Lung microvascular endothelial cell (primary cell): ENCODE measurements at regions not wholly inside any gene's neighbourhood (a gene's known extent, or its start where the extent isn't known, plus 50 kb on each side); places are given as distances from the start of the nearest gene placed in this dataset.
"Not testable (repeated sequence)": the region's sequence is repeated elsewhere in the genome, so short reads cannot be mapped to it uniquely, and the experiment has no call there.

ENCODE experiments used
- DNase-seq, 2 donors: peaks; one replicate each; pipeline versions ENCODE4 v3.0.0 to v3.0.0-alpha.2; 2010; ENCODE audit warnings: low read depth in 2 of 2

DNA sequence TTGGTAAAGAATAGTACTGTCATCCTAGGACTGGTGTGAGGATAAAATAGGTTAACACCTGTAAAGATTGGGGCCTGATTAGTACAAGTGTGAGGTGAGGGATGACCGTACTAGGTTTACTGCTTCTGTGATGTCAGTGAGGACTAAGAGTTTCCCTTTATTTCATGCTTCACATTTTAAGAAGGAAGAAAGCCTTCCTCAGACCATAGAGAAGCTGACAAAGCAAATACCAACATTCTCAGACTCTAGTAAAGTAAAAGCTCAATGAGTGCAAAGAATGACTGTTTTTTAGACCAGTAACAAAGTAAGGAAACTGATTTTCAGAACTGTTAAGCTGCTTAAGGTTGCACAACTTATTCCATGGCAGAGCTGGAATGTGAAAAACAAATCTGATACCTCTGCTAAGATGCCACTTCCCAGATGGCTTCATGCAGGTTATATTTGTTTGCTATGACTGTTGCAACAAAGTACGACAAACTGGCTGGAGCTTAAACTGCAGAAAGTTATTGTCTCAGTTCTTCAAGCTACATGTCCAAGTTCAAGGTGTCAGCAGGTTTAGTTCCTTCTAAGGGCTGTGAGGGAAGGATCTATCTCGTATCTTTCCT is 354.9 kb downstream of the RSL24D1 start:
- DNase-seq, result no peak

DNA sequence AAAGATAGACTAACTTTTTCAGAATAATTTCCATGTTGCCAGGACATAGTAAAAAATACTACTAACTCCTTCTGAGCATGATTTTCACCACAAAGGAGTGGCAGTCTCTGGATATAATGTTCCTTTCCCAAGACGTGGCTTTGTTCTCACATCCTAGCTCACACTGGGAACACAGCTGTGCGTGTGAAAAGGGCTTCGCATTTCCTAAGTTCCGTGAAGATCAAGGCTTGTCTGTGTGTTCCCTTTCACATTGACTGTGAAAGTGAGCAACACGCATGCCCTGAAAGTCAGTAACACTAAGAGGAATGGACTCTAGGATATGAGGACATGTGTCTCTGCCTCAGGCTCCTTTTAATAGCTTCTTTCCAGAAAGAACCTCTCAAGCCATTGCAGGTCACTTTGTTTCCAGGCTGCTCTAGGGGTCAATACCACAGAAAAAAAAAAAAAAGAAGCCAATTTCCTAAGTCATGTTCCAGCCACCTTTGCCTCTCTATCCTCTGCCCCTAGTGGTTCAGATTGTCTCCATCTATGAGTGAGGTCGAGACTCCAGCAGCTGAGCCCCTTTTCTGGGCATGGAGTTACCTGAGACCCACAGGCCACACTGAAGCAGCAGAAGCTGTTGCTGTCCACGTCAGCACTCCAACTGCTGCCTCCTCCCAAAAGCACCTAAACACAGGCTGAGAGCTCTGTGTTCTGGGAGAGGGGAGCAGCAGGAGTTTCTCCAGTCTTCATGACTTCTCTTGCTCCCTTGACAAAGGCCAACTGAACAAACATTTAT is 355.9 kb downstream of the RSL24D1 start:
- no peak for DNase-seq

DNA sequence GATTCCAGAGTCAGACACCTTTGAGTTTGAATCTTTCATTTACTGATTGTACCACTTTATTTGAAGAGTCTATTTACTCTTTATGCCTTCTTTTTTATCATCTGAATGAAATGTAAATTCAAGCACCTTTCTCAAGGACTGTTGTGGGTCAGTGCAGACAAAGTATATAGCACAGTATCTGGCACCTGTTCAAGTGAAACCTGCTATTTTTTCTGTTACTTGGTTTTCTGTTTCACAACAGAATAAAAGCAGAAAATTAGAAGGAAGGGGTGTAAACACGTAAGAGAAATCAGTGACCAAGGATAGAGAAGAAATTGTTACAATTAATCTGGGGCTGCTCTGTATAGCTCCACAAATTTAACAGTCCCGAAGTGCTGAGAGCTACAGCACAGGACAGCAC is 357.4 kb downstream of the RSL24D1 start:
- DNase-seq, result no peak

DNA sequence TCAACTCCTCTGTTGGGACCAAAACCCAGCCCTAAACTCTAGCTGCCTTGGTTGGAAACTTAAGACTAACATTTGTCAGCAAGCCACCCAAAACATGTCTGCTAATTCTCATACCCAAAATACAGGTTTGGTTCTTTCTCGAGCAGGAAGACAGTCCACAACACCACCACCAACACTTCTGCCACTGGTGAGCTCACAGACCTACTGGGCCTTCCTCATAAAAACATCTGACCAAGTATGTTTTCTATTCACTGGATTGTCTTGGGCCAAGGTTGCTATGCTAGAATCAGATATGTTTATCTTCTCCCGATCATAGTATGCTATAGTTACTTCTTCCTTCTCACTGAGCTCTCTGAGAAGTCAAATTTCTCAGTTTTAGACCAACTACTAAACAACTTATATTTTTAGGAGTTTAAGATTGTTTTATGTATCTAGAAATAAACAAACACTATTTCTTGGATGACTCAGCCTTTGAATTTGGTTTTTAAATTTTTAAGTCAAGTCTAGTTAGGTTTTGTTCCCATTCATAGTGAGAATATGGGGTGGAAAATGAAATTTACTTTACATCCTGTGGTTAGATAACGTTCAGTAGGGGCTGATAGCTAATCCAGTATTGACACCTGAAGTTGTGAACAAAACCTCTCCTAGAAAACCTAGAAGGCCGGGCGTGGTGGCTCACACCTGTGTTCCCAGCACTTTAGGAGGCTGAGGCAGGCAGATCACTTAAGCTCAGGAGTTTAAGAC is 360.5 kb downstream of the RSL24D1 start:
- no peak for DNase-seq

DNA sequence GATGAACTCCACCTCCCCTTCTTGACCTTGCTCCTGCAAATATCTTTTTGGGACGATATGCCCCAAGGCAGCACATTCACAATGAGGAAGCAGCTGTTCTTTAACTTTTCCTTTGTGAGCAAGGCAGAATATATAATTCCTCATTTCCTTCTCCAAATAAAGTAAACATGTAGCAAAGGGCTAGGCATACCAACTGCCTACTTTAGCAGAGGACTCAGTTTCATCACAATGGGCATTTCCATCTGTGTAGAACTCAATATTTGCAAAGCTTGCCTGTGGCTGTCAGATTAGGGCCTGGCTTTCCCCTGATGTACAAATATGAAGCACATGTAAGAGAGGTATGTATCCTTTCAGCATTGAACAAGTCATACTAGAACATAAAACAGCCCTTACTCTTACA is 366.9 kb downstream of the RSL24D1 start:
- no peak for DNase-seq

DNA sequence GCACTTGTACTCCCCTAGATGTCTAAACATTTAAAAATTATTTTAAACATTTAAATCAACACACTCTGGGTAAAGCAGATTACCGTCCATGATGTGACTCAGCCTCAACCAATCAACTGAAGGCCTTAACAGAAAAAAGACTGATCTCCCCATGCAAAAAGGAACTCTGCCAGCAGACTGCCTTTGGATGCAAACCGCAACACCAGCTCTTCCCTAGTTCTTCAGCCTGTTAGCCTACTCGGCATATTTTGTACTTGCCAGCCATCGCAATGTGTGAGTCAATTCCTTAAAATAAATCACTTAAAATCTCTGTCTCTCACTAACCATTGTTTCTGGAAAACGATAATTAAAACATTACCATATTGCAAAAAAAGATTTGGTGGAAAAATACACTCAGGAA is 375.9 kb downstream of the RSL24D1 start:
- no peak for DNase-seq

- no peak for DNase-seq
These were observed 376.6 kb downstream of the RSL24D1 start for GRCh38 chr15:54820098-54820497.

DNA sequence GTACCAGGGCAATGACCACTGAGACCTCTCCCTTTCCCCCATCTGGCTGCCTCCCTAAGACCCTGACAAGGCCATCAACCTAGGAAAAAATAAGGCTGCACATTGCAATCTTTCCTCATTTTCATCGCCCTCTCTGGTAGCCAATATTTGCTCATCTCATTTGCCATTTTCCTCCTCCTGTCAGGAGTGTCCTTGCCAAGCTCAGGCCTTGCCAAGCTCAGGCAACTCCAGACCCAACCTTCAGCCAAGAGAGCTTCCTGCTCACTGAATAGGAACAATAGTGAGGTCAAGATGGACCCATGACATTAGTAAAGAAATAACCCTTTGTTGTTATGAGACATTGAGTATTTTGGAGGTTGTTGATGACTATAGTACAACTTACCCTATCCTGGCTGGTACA is 380.3 kb downstream of the RSL24D1 start:
- no peak for DNase-seq

- no peak for DNase-seq
These were observed 381.2 kb downstream of the RSL24D1 start for GRCh38 chr15:54815556-54815955.

DNA sequence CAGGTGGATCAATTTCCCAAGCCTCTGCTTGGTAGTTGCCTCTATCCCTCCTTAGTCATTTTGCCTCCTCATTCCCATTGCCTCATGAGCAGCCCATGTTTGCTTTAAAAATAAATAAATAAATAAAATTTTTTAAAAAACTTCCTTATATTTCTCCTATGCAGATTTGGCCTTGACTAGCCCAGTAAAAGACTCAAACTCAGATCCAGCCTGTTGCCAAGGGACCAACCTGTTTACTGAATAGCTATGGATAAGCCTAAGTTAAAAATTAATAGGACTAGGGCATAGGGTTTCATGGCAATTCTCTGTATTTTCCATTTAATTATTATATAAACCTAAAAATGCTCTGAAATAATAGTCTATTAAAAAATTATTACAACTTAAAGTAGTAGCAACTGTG is 384.4 kb downstream of the RSL24D1 start:
- DNase-seq, result no peak

- DNase-seq, result no peak
These were observed 386.2 kb downstream of the RSL24D1 start for GRCh38 chr15:54810496-54810895.

DNA sequence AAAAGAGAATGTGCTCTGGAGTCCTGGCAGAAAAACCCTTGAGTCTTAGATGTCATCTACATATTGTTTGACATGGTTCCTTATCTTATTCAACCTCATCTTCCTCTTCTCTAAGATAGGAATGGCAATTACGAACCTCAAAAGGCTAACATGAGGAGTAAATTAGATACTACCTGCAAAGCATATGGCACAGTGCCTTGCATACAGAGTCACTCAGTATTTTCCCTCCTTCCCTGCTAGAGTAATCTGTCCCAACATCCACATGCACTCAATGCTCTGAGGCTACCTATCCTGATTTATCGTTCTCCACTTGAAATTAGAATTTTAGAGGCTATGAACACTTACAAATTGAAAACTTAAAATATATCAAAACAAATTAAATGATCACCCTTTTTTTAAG is 386.7 kb downstream of the RSL24D1 start:
- no peak for DNase-seq

DNA sequence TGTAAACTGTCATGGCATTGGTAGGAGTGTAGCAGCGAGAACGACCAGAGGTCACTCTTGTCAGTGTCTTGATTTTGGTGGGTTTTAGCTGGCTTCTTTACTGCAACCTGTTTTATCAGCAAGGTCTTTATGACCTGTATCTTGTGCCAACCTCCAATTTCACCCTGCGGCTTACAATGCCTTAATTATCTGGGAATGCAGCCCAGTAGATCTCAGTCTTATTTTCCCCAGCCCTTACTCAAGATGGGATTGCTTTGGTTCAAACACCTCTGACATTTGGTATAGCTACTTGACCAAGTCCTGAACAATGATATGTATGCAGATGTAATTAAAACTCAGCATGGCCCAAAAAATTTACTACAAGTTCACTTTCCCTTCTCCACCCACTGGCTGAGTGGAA is 388.4 kb downstream of the RSL24D1 start:
- no peak for DNase-seq

- DNase-seq, result no peak
These were observed 392.8 kb downstream of the RSL24D1 start for GRCh38 chr15:54803987-54804386.

- DNase-seq, result no peak
These were observed 393.5 kb downstream of the RSL24D1 start for GRCh38 chr15:54803134-54803808.

DNA sequence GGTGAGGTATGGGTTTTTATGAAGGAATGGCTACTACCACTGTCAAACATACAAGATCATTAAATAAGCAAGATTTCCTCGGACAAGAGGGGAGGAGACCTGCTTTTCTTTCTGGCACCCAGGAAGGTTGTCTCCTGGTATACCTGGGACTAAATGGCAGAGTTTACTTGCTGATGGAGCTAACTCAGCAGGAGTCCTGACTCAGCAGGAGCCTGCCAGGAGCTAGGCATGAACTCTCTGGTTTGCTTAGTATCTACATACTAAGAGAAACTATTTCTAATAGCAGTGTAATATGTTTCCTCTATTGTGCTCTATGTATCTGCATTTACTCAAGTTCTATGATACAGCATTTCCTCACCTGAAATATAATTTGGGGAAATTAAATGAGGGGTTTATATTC is 404.2 kb downstream of the RSL24D1 start:
- no peak for DNase-seq

DNA sequence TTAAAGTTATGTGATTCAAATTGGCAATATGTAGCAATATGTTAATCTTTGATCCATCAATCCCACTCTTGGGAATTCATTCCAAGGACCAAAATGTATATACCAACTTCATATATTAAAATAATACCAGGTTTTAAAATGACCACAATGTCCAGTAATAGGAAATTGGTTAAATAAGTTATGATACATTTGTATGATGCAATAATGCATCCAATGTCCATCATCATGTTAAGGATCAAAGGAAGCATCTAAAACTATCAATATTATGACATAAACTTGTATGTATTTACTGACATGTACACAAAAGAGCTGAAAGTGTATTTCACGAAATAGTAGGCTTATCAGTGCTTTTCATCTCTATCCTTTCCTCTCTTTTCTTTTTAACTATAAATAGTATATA is 406.0 kb downstream of the RSL24D1 start:
- no peak for DNase-seq

DNA sequence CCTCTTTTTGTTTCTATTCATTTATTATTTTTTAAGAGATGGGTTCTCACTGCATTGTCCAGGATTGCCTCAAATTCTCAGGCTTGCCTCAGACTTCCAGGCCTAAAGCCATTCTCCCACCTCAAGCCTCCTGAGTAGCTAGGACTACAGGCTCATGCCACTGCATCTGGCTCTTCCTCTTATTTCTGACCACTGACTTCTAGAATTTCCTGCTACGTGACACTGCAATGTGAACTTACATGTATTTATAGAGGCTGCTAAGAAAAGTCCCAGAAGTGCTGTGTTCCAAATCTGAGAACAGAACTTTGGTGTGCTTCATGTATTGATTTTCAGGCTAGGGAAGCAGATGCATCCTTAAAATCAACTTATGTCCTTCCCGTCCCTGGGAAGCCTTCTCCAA is 407.4 kb downstream of the RSL24D1 start:
- DNase-seq, result no peak

GRCh38 chr15:54781220-54781619 is 415.5 kb downstream of the RSL24D1 start:
- DNase-seq, result not testable (repeated sequence)

- no peak for DNase-seq
These were observed 417.5 kb downstream of the RSL24D1 start for GRCh38 chr15:54779271-54779670.

DNA sequence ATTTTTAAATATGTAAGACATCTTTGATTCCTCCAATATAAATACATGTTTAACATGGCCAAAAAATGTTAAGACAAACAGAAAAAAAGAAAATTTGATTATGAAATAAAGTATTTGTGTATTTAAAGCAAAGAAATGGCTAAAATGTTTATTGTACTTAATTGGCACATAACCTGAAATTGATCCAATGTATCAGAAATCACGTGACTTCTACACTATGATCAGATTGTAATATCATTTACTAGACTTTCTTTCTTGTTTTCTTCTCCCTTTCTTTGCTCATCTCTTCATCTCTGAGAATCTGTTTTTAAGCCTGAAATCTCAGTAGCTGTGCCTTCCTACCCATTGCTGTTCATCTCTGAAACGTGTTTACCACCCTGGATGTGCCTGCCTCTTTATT is 420.3 kb downstream of the RSL24D1 start:
- DNase-seq, result no peak

GRCh38 chr15:54772663-54773062 is 424.1 kb downstream of the RSL24D1 start:
- no peak for DNase-seq
